ENCODE measurements at regions not wholly inside any gene's neighbourhood (a gene's known extent, or its start where the extent isn't known, plus 50 kb on each side); places are given as distances from the start of the nearest gene placed in this dataset.

DNA sequence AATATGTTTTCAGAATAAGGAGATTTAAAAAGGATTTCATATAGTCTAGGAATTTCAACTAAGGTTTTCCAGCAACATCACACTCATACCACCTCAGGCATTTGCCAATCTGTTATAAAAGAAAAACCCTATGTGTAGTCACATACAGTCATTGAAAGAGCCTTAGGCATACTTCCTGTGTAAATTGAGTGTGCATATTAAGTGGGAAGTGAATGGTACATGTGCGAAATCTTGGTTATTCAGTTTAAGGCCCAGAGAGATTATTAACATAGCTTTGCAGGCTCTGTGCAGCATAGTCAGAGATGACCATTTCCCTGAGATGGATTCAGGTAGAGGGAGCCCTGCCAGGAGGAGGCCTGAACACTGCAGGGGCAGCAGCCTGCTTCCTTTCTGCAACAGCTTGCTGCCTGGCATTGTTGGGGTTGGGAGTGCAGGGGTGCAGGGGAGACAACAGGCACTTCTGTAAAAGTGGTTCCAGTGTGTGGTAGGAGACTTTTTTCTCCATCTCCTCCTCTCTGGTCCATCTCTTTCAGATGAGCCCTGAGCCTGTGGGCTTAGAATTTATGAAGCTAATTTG, 100.1 kb upstream of the OSR1 start:
- TF ChIP-seq, protein P1, sequence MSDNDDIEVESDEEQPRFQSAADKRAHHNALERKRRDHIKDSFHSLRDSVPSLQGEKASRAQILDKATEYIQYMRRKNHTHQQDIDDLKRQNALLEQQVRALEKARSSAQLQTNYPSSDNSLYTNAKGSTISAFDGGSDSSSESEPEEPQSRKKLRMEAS (IDR thresholded peaks at IDR 0.05; ENCODE audit: low read depth, low read length), result no peak
- TF ChIP-seq MYC (IDR thresholded peaks at IDR 0.05; ENCODE audit: low read depth, low read length), result no peak
- TF ChIP-seq, protein P2, sequence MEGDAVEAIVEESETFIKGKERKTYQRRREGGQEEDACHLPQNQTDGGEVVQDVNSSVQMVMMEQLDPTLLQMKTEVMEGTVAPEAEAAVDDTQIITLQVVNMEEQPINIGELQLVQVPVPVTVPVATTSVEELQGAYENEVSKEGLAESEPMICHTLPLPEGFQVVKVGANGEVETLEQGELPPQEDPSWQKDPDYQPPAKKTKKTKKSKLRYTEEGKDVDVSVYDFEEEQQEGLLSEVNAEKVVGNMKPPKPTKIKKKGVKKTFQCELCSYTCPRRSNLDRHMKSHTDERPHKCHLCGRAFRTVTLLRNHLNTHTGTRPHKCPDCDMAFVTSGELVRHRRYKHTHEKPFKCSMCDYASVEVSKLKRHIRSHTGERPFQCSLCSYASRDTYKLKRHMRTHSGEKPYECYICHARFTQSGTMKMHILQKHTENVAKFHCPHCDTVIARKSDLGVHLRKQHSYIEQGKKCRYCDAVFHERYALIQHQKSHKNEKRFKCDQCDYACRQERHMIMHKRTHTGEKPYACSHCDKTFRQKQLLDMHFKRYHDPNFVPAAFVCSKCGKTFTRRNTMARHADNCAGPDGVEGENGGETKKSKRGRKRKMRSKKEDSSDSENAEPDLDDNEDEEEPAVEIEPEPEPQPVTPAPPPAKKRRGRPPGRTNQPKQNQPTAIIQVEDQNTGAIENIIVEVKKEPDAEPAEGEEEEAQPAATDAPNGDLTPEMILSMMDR (IDR thresholded peaks at IDR 0.05; ENCODE audit: low read depth, low read length), result no peak
- TF ChIP-seq POLR2A (IDR thresholded peaks at IDR 0.05; ENCODE audit: extremely low read depth, insufficient read length), result no peak
- DNase-seq (ENCODE audit: low read depth), result no peak
- H3K4me3 ChIP-seq (ENCODE audit: low read depth, low read length), result no peak overlapping the region

DNA sequence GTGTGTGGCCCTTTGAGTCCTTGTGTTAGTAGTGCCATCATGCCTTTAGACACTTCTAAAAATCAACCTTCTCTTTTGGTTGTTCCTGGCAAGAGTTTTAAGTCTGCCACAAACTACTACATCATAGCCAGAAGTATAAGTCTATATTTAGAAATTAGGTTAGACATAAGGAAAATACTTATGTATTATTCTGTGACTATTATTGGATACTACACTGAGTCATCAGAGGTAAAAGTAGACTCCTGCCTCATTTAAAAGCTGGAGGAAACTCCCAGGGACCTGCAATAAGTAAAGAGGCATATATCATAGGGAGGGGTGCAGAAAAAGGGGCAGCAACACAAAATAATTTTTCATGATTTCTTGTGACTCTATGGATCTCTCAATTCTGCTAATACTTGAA, 99.4 kb upstream of the OSR1 start:
- TF ChIP-seq MYC (IDR thresholded peaks at IDR 0.05; ENCODE audit: low read depth, low read length) (no peak), POLR2A (IDR thresholded peaks at IDR 0.05; ENCODE audit: extremely low read depth, insufficient read length) (no peak)
- TF ChIP-seq, protein P1 (IDR thresholded peaks at IDR 0.05; ENCODE audit: low read depth, low read length), result no peak
- TF ChIP-seq, protein P2 (IDR thresholded peaks at IDR 0.05; ENCODE audit: low read depth, low read length), result no peak
- DNase-seq (ENCODE audit: low read depth), result no peak
- no peak overlapping the region for H3K4me3 ChIP-seq (ENCODE audit: low read depth, low read length)

DNA sequence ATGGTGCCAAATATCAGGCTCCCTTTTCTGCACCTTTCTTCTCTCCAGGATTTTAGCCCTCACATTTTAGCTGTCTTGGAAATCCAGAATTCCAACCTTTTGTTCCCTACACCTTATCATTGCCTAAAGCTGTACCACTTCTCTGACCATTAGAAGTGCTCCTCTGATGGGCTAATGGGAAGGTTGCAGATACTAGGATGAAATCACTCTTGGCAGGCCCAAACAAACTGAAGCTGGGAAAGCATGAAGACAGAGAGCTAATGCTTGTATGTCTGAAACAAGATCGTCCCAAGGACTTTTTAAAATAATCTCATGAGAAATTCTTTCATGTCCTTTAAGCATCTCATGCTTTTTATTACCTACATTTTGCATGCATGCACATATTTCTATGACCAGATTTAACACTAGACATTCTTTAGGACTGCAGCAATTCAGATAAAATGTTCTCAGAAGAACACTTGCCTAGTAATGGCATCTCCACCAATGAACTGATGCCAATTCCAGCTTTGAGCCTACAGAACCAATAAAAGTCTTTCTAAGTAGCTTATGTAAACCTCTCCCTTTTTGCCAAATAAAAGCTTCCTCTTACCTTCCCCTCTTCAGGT, 98.4 kb upstream of the OSR1 start:
- DNase-seq (ENCODE audit: low read depth), result no peak
- TF ChIP-seq, protein P1 (IDR thresholded peaks at IDR 0.05; ENCODE audit: low read depth, low read length), result no peak
- TF ChIP-seq, protein P2 (IDR thresholded peaks at IDR 0.05; ENCODE audit: low read depth, low read length), result no peak
- TF ChIP-seq MYC (IDR thresholded peaks at IDR 0.05; ENCODE audit: low read depth, low read length) (no peak), POLR2A (IDR thresholded peaks at IDR 0.05; ENCODE audit: extremely low read depth, insufficient read length) (no peak)

DNA sequence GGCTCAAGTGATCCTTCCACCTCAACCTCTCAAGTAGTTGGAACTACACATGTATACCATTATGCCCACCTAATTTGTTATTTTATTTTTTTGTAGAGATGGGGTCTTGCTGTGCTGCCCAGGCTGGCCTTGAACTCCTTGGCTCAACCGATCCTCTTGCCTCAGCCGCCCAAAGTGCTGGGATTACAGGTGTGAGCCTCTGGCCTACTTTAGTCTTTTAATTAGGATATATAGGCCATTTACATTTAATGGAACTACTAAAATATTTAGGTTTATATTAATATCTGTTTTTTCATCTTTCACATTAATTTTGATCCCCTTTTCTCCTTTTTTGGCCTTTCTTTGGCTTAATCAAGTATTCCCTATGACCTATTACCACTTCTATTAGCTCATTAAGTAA, 95.7 kb upstream of the OSR1 start:
- TF ChIP-seq, protein P2 (IDR thresholded peaks at IDR 0.05; ENCODE audit: low read depth, low read length), result no peak
- no peak for TF ChIP-seq POLR2A (IDR thresholded peaks at IDR 0.05; ENCODE audit: extremely low read depth, insufficient read length)
- no peak for TF ChIP-seq MYC (IDR thresholded peaks at IDR 0.05; ENCODE audit: low read depth, low read length)
- TF ChIP-seq, protein P1 (IDR thresholded peaks at IDR 0.05; ENCODE audit: low read depth, low read length), result no peak
- no peak overlapping the region for H3K4me3 ChIP-seq (ENCODE audit: low read depth, low read length)
- no peak for DNase-seq (ENCODE audit: low read depth)

More for the DNA sequence above, 98.4 kb upstream of the OSR1 start:
- no peak overlapping the region for H3K4me3 ChIP-seq (ENCODE audit: low read depth, low read length)

DNA sequence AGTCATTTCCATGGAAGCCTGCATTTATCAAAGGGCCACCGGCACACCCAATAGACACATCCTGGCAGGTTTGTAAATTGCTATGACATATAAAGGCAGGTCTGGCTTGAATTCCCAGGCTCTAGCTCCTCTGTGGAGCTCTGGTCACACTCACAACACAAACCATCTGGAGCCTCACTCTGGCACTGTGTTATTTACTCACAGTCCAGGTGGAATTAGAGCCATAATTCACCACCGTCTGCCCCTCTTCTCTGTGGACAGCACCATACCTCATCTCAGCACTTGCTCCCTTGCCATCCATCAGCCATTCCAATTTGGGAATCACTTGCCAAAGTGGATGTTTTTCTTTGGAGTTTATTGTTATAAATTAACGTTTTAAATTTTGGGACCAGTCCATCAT, 84.3 kb upstream of the OSR1 start:
- TF ChIP-seq, protein P1 (IDR thresholded peaks at IDR 0.05; ENCODE audit: low read depth, low read length), result no peak
- TF ChIP-seq POLR2A (IDR thresholded peaks at IDR 0.05; ENCODE audit: extremely low read depth, insufficient read length) (no peak), MYC (IDR thresholded peaks at IDR 0.05; ENCODE audit: low read depth, low read length) (no peak)
- TF ChIP-seq, protein P2 (IDR thresholded peaks at IDR 0.05; ENCODE audit: low read depth, low read length), result no peak
- no peak overlapping the region for H3K4me3 ChIP-seq (ENCODE audit: low read depth, low read length)
- no peak for DNase-seq (ENCODE audit: low read depth)
